ENCODE measurements at regions not wholly inside any gene's neighbourhood (a gene's known extent, or its start where the extent isn't known, plus 50 kb on each side); places are given as distances from the start of the nearest gene placed in this dataset.
"Not testable (repeated sequence)": the region's sequence is repeated elsewhere in the genome, so short reads cannot be mapped to it uniquely, and the experiment has no call there.

DNA sequence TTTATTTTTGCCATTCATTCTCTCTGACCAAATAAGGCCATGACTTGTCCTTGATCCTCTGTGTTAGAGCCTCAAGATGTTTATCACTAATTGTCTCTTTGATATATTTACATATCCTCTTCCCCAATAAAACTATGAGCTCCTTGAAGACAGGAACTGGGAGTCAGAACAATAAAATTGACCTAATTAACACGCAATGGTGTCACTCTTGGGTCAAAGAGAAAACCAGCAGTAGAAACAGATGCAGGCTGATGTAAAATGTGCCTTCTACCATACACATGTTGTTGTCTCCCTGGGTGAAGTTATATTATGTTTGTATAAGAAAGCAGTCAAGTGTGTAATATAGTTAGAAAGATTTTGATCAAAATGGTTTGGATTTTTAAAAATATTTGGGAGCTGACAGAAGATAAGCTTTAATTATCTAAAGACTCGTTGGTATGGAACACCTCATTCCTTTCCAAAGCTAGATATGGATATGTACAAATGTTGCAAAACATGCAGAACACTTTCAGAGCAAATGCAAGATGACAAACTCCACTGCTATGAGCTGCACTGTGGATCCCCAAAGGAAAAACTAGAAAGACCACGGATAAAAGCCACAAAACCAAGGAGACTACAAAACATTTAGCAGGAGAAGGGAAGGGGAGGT lies 109.7 kb upstream of the STMND1 start (continued):
- TF ChIP-seq, protein P1, sequence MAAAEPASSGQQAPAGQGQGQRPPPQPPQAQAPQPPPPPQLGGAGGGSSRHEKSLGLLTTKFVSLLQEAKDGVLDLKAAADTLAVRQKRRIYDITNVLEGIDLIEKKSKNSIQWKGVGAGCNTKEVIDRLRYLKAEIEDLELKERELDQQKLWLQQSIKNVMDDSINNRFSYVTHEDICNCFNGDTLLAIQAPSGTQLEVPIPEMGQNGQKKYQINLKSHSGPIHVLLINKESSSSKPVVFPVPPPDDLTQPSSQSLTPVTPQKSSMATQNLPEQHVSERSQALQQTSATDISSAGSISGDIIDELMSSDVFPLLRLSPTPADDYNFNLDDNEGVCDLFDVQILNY (CRISPR knock-in tag; IDR thresholded peaks at IDR 0.05), result no peak
- TF ChIP-seq ASH1L (IDR thresholded peaks at IDR 0.05; ENCODE audit: borderline replicate concordance, low read depth, partially characterized antibody) (no peak), SP2 (IDR thresholded peaks at IDR 0.05; ENCODE audit: extremely low read depth, low read depth, low read length, poor library complexity, severe bottlenecking) (no peak), ZC3H11A (IDR thresholded peaks at IDR 0.05; ENCODE audit: low read depth, low read length) (no peak), PTRF (tag; IDR thresholded peaks at IDR 0.05) (no peak), PHB (CRISPR knock-in tag; IDR thresholded peaks at IDR 0.05) (no peak), TCF7L2 (IDR thresholded peaks at IDR 0.05; ENCODE audit: low read depth, low read length) (no peak), HNRNPK (IDR thresholded peaks at IDR 0.05; ENCODE audit: low read depth, low read length, poor library complexity, severe bottlenecking) (no peak), ELF1 (tag; IDR thresholded peaks at IDR 0.05) (no peak), SNIP1 (IDR thresholded peaks at IDR 0.05; ENCODE audit: low read depth) (no peak)

DNA sequence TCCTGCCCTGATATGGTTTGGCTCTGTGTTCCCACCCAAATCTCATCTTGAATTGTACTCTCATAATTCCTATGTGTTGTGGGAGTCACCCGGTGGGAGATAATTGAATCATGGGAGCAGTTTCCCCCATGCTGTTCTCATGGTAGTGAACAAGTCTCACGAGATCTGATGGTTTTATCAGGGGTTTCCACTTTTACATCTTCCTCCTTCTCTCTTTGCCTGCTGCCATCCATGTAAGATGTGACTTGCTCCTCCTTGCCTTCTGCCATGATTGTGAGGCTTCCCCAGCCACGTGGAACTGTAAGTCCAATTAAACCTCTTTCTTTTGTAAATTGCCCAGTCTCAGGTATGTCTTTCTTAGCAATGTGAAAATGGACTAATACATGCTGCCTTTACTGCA lies 111.9 kb upstream of the STMND1 start:
- DNase-seq (ENCODE audit: extremely low read depth in 1 of 4, low spot score in 3 of 4); H3K36me3 ChIP-seq (ENCODE audit: control insufficient read depth, insufficient read depth, low read length); H3K27ac ChIP-seq (ENCODE audit: extremely low read depth, low read depth, low read length); H3K9me1 ChIP-seq (ENCODE audit: control insufficient read depth, insufficient read depth, low read length); BruUV-seq (replicated peaks); H3K4me1 ChIP-seq (replicated peaks in 1 of 2; ENCODE audit: control insufficient read depth in 2 of 2, insufficient read depth in 2 of 2, low read length in 2 of 2); H3K4me2 ChIP-seq (ENCODE audit: insufficient read depth, low read length); FAIRE-seq; in situ Hi-C loops (cut with MboI); H3K4me3 ChIP-seq; H3K9ac ChIP-seq (ENCODE audit: insufficient read depth in 1 of 2, low read depth in 2 of 2, low read length in 2 of 2); ATAC-seq; H2AFZ ChIP-seq (ENCODE audit: low read depth, low read length); POLR2A ChIA-PET; CTCF ChIA-PET (ENCODE audit: low intra/inter-chr PET ratio); H4K20me1 ChIP-seq (replicated peaks; ENCODE audit: control insufficient read depth, insufficient read depth, low read length); H3K27me3 ChIP-seq (ENCODE audit: control insufficient read depth in 2 of 2, insufficient read depth in 2 of 2, low read length in 2 of 2); H3K9me3 ChIP-seq (replicated peaks; ENCODE audit: control insufficient read depth, insufficient read depth, low read depth, low read length); H3K79me2 ChIP-seq (ENCODE audit: control insufficient read depth, insufficient read depth, low read length); intact Hi-C loops (cut with micrococcal nuclease): not testable (repeated sequence)
- TF ChIP-seq ZNF431 (CRISPR knock-in tag; IDR thresholded peaks at IDR 0.05), result peak; percentile 80; the same call in 1 of the 2 replicates
- WGBS (ENCODE audit: insufficient coverage, low coverage, missing lambda C conversion rate), result 0% methylated on average over 3 of the region's 3 CpGs

All from K562 (cell line).